GM12864 (cell line): ENCODE measurements at regions not wholly inside any gene's neighbourhood (a gene's known extent, or its start where the extent isn't known, plus 50 kb on each side); places are given as distances from the start of the nearest gene placed in this dataset.

ENCODE experiments used
- DNase-seq: peaks from one replicate; pipeline ENCODE4 v3.0.0-alpha.2; 2011; ENCODE audit warnings: low read depth
- H3K4me3 ChIP-seq: 2 replicates; pipeline ENCODE4 v1.5.1; 2011; ENCODE audit warnings: mild to moderate bottlenecking, low read depth, low read length, control low read depth
- CTCF ChIP-seq: IDR thresholded peaks from 2 replicates; pipeline ENCODE4 v1.5.1; 2011; ENCODE audit warnings: low read depth, mild to moderate bottlenecking, moderate library complexity, low read length, control low read depth, inconsistent platforms; ENCODE audit errors: missing control alignments

- TF ChIP-seq CTCF: no peak
- DNase-seq: no peak
- H3K4me3 ChIP-seq: no peak overlapping the region
Observed at GRCh38 chr2:200150411-200151086, 155.9 kb upstream of the SPATS2L start.

GRCh38 chr2:200155652-200156051, 150.8 kb upstream of the SPATS2L start:
- H3K4me3 ChIP-seq: no peak overlapping the region
- no peak for DNase-seq
- TF ChIP-seq CTCF: no peak

- DNase-seq: no peak
- H3K4me3 ChIP-seq: no peak overlapping the region
- TF ChIP-seq CTCF: no peak
Observed at GRCh38 chr2:200156166-200156835, 150.2 kb upstream of the SPATS2L start.

GRCh38 chr2:200158647-200159356, 147.7 kb upstream of the SPATS2L start:
- H3K4me3 ChIP-seq: no peak overlapping the region
- DNase-seq: no peak
- TF ChIP-seq CTCF: no peak

GRCh38 chr2:200159357-200159707, 147.2 kb upstream of the SPATS2L start:
- TF ChIP-seq CTCF: no peak
- H3K4me3 ChIP-seq: no peak overlapping the region
- DNase-seq: no peak

- H3K4me3 ChIP-seq: no peak overlapping the region
- no peak for DNase-seq
- no peak for TF ChIP-seq CTCF
Observed at GRCh38 chr2:200159829-200160781, 146.4 kb upstream of the SPATS2L start.
